HG03439 (cell line): ENCODE measurements at regions not wholly inside any gene's neighbourhood (a gene's known extent, or its start where the extent isn't known, plus 50 kb on each side); places are given as distances from the start of the nearest gene placed in this dataset.

Experiments
- ATAC-seq: cut with Tn5 transposase; IDR thresholded peaks from one replicate; pipeline ENCODE4 v1.9.1; 2021; ENCODE audit warnings: mild to moderate bottlenecking, moderate library complexity; ENCODE audit not compliant: unreplicated experiment

DNA sequence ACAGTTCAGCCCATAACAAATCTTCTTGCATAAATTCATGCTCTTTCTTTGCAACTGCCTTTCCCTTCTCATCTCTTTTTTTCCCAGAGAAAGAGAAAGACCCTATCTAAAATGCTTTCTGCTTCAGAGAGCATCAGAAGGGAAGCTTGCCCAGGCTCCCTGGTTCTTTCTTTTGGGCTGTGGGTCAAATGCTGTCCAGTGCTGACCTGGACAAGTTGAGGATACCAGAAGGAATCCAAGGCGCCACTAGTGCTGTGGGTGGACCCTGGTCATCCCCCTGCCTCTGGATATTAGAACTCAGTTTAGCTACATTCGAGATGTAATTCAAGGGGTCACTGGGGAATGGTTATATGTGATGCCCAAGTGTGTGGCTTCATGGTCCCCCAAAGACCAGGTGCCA is 411.6 kb downstream of the RPS24 start:
- no peak for ATAC-seq

DNA sequence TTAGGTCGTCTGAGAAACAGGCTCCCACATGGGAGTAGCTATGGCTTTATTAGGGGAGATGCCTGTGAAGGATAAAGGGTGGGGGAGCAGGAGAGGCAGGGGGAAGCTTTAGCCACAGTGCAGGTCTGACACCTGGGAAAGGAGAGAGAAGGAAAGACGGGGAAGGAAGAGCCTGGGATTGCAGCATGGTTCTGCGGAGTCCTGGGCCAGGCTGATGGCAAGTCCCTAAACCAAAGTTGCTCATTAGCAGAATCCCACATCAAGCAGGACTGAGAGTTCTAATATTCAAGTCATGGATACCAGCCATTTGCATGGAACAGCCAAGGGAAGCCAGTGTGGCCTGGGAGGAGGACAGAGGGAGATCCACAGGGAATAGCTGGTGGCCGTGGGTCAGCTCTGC is 414.8 kb downstream of the RPS24 start:
- no peak for ATAC-seq

DNA sequence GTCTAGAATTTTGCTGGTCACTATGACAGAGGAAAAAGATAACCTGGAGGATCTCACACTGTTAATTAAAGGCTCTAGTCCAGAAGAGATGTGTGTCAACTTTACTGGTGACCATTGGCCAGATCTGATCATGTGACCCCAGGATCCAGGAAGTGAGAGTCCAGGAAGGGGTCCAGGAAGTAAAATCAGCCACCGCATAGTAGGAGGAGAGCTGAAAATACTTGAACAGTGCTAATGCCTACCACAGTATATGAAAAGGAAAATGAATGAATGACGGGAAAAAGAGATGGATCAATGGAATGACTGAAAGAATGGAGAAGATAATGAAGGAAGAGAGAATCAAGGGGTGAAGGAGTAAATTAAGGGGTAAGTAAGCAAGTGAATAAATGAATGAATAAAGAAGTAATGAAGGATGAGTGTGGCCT is 415.3 kb downstream of the RPS24 start:
- no peak for ATAC-seq

DNA sequence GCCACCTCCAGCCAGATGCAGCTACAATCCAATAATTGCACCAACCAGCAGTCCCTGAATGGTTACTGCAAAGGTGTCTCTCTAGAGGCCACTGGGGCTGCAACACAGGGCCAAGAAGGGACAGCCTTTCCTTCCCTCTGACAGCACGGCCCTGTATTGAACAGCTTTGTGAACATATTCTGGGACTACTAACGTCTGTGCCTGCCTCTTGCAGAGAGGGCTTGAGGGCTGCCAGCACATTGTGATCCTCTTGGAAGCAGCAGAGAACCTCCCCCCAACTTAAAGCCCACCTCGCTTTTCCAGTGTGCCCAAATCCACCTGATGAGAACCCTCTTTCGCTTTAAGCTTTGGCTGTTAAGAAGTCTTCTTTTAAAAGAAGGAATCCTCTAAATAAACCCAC is 415.9 kb downstream of the RPS24 start:
- ATAC-seq = no peak

DNA sequence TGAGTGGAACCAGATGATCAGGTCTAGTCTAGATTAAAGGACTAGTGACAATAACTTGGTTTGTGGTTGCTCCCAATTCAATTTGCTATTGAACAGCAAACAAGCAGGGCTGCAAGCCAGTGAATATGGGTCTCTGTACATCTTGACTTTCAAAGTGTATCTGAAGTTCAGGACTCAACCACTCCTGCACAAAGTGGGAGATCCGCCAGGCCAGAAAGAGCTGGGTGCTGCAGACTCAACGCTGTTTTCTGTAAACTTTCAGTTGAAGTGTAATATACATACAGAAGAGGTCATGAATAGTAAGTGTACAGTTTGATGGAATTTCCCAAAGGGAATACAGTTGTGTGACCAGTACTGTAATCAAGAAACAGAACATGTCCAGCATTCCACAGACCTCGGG is 416.6 kb downstream of the RPS24 start:
- ATAC-seq = no peak

DNA sequence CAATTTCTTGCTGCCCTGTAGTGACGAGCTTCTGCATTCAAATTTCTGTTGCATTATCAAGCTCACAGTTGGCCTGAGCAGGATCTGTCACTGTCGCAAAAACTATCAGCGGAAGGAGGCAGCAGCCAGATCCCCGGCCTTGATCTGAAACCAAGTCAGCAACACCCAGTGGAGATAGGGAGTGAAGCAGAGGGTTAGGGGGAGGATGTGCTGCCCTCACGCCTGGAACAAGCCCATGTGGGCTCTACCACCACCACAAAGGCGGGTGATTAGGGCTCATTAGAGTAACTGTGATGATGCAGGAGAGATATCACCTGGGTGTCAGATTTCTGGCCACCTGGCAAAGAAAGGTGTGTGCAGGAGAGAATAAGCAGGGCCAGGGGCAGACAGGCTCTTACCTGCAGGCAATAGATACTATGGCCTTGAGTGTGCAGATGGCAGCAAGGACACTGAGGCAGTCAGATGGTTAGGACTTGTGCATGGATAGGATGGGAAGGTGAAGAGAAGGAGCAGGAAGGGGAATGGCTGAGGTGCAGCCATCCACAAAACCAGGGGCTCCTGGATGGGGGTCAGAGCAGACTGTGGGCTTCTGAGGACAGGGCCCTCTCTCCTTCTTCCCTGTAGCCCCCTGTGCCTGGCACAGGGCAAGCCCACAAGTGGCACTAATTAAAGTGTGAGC is 417.3 kb downstream of the RPS24 start:
- ATAC-seq = no peak

DNA sequence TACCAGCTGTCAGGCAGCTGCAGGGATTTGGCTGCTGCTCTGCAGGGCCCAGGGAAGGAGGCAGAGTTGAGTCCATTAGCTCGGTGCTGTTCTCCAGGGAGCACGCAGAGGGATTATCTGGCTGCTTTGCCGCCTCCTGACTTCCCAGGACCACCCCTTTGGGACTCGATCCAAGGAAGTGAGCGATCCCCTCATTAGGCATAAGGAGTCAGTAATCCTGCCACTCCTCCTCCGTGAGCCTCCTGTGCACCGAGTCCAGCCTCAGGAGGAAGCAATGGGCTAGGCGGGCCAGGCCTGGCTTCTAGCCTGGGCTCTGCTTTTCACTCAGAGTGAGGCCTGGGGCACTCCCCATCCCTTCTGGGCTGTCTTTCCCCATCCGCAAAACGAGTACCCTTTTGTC is 417.9 kb downstream of the RPS24 start:
- no peak for ATAC-seq

DNA sequence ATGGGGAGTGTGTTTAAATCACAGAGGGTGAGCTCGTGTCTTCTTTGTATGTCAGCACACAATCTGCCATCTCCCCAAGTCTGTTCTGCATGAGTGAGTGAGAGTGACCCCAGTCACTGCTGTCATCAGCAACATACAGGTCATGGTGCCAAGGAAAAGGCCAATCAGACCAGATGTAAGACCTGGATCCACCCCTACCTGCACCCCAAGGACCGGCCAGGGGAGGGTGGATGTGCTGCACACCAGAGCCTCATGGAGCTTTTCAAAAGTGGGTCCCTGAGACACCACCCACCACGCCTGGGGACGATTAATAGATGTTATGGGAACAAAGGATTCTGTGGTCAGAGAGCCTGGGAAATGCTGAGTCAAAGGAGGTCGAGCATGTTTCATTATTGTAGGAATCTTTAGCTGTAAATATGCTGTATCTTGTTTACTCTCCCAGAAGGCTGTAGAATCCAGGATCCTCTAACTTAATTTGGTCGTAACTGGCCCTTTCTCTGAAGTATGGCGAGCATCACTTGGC is 420.5 kb downstream of the RPS24 start:
- ATAC-seq = no peak

DNA sequence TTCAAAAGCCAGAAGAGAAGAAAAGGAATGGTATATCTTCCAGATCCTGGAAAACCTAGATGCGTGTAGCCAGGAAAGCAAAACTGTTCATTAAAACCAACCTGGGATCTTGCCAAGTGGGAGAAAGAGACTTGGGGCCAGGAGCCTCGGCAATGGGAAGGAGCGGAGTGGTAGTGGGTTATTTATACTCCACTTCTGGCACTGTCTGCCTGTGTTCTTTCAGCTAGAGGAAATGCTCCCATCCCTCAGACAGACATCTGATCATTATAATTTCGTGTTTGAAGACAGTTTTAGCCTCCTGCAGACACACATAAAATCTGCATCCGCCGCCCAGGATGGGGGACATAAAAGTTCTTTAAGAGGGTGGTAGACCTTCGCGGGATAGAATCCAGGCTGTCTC is 421.6 kb downstream of the RPS24 start:
- no peak for ATAC-seq

DNA sequence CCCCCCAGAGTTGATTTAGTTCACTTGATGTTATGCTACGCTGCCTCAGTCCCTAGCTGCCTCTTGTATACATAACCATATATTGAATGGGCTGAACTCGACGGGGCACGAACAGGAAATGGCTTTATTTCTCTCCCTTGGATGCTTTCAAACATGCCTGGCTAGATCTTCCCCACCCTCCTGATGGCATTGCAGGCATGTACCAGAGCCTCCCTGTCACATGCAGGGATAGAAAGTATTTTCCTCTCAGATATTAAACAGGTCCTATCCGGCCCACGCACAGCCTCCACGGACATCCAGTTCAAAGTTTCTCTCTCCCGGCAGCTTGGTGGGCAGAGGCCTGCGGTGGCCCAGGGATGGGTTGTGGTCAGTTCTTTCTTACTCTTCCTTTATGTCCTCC is 422.1 kb downstream of the RPS24 start:
- no peak for ATAC-seq

DNA sequence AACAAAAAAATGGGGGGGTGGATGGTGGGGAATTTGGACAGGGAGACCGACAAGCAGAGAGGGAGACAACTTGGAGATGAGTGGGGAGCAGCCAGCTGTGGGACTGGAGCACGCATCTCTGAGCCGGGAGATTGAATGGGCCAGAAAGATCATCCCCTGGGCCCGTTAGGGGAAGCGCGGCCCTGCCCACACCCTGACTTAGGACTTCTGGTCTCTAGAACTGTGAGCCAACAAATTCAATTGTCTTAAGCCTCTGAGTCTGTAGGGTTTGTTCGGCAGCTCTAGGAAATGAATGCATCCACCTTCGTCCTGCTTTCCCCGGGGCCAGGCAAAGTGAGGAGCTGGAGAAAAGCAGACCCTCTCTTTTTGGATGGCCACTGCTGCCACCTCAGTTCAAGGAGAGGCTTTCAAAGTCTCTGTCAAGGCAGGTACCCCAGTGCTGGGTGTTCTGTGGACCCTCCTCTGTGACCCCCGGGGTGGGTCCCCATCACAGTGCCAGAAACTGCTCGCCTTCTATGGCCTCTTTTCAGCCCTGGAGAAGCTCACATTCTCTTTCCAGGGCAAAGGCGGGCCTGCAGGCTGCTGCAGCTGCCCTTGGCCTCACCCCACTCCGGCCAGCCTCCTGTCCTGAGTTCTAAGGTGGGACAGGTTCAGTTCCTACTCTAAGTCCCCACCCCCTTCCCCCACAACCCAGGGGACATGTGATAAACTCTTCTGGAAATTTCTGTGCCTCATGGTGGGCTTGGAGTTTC is 423.2 kb downstream of the RPS24 start:
- no peak for ATAC-seq

DNA sequence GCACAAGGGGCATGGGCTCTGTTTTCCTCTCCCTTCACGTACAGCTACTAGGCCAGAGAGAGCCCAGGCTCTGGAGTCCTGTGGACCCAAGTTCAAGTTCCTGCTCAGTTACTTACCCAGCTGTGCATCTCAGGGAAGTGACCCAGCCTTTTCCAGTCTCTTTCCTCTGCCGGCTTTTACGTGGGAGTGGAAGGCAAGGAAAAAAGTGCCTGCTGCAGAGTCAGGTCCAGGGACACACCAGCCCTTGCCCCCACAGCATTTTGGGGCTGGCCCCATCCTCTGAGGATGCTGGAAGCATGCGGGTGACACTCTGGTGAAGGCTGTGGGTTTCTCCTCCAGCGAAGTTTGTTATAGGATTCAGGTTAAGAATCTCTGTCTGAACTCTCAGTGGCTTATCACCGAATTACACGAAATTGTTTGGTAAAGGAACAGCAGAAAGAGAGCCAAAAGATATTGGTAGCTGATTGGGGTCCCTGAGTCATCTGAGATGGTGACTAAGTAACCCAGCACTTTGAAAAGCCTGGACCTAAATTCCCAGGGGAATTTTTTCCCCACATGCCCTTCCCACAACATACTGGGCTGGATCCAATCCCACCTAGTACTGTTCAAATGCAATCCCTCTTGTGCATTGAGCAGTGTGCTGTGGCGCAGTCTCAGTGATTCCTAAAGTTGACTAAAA is 424.3 kb downstream of the RPS24 start:
- ATAC-seq = no peak

DNA sequence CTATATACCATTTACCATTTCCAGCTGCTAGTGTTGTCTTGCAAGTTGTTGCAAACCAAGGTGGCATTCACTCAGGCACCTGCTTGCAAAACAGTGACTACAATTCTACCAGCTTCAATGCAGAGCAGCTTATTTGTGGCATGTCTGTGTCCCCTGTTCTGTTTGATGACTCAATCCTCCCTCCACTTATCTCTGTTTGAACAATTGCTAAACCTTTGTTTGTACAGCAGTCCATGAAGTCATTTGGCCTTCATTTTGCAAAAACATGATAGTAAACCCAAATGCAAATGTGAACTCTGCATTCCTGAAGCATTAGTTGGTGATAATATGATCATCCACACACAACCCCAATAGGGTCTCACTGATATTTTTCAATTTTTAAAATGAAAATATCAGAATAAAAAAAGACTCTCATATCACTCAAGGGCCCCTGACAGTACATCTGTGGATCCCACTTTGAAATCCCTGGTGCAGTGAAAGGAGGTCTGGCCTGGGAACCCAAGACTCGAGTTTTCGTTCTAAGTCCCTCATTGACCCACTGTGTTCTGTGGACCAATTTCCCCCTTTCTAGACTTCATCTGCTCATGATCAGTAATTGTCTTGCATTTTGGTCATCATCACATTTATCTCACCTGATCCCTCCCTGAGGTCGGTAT is 425.4 kb downstream of the RPS24 start:
- ATAC-seq = no peak

DNA sequence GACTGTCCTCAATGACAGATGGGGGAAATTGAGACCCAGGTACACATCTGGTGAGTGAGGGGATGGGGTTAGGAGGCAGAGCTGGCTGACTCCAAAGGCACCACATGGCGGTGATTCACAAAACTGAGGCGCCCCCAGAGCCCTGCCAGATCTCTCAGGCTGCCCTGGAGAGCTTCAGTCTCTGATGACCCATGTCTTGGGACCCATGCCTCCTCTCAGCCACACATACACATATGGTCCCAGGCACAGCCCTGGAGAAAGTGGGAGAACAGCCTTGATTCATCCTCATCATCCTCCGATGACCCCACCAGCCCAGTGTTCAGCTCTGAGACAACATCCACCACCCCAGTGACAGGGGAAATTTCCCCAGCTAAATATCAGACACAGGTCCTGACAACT is 426.0 kb downstream of the RPS24 start:
- ATAC-seq = no peak

DNA sequence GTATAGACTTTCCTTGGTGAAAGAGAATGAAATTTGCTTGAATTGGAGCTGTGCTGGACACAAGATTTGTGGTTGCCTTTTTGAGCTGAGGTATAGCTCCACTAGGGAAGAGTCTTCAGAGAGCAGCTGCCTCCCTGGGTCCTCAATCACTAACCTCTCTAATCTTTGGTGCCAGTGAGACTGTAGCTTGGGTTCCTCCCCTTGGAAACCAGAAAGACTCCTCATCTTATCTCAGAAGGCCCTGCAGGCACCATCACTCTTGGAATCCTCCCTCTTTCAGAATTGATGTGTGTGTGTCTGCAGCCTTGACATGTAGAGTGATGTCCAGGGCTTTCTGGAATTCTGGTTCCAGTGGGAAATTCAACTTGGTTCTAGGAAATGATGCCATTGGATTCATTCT is 426.5 kb downstream of the RPS24 start:
- no peak for ATAC-seq

DNA sequence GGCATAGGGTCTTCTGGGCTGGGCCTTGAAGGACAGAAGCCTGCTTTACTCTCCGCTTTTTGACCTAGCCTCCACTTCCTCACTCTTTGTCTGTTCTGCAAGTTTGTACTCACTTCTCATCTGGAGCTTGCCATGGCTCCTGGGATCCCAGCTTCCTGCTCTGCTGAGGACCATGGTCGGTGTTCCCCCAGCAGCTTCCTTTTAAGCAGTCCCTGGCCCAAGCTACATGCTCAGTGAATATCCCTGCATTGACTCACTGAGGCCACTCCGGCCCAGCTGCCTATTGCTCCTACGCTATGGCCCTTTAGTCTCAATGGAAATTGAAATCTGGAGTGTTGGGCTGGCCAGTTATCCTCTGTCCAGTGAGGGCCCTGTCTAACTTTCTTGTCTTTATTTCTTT is 427.7 kb downstream of the RPS24 start:
- ATAC-seq = no peak

DNA sequence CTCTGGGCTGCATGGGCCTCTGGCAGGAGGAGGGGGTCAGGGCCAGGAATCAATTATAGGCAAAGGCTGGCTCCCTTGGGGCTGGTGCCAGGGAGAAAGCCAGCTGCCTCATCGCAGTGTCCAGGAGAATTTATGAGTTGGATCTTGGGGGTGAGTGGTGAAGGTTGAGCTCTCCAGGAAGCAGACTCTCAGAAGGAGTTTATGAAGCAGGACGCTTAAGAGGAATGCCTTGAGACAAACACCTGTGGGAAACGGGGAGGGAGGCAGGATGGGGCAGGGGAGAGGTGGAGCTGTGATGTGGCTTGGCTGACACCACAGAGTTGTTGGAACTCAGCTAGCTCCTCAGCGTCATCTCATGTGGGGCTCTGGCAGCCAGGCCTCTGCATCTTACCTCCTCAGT is 428.5 kb downstream of the RPS24 start:
- ATAC-seq = no peak

DNA sequence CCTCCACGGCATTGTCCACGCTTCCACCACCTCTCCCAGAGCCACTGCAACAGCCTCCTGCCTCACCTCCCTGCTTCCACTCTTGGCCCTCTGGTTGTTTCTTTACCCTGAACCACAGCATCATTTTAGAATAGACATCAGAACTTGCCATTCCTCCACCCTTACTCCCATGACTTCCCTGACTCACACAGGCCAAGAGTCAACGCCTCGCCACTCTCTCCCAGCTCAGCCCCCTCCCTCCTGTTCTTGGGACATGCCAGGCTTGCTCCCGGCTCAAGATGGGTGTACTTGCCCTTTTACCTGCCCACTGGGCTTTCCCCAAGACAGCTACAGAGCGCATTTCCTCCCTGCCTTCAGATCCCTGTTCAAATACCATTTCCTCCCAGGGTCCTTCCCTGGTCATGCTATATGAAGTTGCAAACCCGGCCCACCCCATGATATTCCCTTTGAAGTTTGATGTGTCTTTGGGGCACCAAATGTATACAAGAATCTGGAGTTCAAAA is 429.1 kb downstream of the RPS24 start:
- no peak for ATAC-seq

DNA sequence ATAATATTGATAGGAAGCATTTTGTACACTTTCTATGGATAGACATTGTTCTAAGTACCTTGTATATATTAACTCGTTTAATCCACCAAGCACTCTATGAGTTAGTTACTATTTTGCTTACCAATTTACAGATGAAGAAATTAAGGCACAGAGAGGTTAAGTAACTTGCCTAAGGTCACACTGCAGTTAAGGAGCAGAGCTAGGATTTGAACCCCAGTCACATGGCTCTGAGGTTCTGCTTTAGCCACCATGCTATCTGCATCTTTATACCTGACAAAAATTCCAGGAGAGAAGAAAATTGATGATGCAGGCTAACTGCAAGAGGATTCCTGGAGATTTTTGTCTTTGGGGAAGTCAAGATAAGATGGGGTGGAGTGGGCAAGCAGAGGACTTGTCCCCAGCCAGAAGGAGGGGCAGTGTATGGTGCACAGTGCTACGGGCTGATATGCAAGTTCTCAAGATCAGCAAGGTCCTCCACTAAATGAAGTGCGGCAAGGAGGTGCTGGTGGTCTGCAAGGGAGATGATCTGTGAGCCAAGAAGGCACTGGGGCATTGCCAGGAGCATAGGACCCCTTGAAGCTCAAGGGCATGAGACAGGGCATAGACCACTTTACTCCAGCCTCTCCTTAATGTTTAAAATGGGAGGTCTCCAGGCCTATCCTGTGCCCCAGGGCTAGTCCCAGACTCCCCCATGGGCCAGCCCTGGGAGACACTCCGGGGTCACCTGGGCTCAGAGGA is 430.6 kb downstream of the RPS24 start:
- no peak for ATAC-seq

DNA sequence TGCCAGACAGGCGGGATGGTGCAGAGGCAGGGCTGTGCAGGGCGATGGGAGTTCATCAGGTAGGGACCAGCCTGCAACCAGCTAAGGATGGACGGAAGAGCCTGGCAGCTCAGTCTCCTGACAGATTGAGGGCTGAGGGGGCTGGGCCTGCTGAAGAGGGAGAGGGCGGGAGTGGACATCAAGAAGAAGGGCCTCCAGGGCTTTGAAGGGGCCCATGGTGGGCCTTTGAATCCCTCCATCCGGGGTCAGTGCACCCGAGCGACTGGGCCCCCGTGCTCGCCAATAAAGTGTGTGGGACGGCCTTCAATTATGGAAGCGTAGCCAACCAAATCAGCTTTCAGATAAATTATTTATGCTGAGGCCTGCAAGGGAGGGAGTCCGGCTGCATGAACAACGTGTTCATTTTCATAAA is 431.2 kb downstream of the RPS24 start:
- ATAC-seq = no peak

DNA sequence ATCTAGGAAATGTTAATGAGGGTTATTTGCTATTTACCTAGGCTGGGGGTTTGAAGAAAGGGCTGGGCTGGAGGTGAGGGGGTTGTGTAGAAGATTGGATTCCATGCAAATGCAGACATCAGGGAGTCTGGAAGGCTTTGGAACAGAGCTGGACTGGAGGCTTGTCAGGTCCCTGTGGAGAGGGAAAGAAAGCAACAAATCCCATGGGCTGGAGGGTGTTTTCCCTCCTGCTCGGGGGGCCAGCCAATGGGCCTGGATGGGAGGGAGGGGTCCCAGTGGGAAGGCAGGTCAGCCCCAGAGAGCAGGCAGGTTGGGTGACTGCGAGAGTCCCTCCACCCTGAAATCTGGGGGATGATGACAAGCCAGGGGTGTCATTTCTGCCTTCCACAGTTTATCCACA is 431.8 kb downstream of the RPS24 start:
- ATAC-seq = no peak
